ENCODE measurements at regions not wholly inside any gene's neighbourhood (a gene's known extent, or its start where the extent isn't known, plus 50 kb on each side); places are given as distances from the start of the nearest gene placed in this dataset.

DNA sequence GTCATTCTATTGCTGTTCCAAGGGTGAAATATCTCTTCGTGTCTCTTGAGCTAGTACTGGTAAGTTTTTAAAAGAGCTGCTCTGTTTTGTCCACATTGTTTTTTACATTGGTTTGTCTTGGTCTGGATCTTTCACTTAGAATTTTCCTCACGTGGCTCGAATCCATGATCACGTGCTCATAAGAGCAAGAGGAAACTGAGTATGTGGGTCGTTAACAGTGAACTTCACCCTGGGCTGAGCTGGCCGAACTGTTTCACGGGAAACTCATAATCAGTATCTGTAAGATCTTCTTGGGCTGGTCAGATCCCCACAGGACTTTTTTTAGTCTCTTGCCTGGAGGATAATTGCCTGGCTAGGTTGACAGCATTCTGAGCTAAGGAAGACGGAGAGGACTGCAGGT is 77.8 kb upstream of the HELT start:
- TF ChIP-seq POLR2A (IDR thresholded peaks at IDR 0.05): no peak
- TF ChIP-seq, protein P1, sequence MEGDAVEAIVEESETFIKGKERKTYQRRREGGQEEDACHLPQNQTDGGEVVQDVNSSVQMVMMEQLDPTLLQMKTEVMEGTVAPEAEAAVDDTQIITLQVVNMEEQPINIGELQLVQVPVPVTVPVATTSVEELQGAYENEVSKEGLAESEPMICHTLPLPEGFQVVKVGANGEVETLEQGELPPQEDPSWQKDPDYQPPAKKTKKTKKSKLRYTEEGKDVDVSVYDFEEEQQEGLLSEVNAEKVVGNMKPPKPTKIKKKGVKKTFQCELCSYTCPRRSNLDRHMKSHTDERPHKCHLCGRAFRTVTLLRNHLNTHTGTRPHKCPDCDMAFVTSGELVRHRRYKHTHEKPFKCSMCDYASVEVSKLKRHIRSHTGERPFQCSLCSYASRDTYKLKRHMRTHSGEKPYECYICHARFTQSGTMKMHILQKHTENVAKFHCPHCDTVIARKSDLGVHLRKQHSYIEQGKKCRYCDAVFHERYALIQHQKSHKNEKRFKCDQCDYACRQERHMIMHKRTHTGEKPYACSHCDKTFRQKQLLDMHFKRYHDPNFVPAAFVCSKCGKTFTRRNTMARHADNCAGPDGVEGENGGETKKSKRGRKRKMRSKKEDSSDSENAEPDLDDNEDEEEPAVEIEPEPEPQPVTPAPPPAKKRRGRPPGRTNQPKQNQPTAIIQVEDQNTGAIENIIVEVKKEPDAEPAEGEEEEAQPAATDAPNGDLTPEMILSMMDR (IDR thresholded peaks at IDR 0.05): no peak
- no peaks in the 10 kb centered on the region for H3K9me3 ChIP-seq
- no peaks in the 10 kb centered on the region for H3K27me3 ChIP-seq
- H3K36me3 ChIP-seq: no peaks in the 10 kb centered on the region
- H3K4me1 ChIP-seq: peaks cover 0 to 13% (median 3%) of the 10 kb centered on the region in 4 donors
- no peak for DNase-seq
- no peak for ATAC-seq
- WGBS (ENCODE audit: insufficient coverage, low coverage, low lambda C conversion rate, missing lambda C conversion rate): 65% methylated on average over 8 of the region's 8 CpGs
- intact Hi-C loops (cut with DNase I): no loop called here
- H3K4me3 ChIP-seq: no peak overlapping the region
- H3K27ac ChIP-seq: no peak overlapping the region

DNA sequence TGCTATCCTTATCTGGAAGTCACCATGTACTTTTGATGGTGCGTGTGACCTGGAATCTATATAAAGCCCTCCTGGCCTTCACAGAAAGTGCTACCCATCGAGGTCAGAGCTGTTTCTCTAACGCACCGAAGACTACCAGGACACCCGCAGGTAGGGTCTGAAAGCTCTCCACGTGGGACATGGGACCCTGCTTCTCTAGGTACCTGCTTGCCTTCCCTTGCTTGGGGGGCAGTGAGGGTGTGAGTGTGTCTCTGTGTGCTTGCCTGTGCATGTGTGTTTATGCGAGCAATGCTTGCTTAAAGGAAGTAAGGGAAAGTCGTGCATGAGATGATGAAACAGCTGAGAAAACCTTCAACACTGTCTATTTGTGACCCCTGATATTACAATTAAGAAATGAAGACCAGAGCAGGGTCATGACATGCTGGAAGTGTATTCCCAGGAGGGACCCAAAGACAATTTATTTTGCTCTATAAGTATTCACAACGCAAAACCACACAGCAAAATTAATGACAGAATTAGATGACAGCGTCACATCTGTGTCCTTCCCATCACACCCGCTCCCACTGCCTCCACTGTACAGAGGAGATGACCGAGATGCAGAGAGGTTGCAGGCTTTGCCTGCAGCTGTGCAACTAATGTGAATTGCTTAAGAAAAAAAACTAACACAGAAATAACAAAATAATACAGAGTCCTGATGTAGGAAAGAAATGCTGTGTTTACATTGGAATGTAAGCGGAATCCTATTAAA is 76.4 kb upstream of the HELT start:
- Histone ChIP-seq H3K27me3 (no peaks in the 10 kb centered on the region), H3K4me3 (no peak overlapping the region), H3K9me3 (no peaks in the 10 kb centered on the region), H3K27ac (no peak overlapping the region), H3K36me3 (no peaks in the 10 kb centered on the region), H3K4me1 (peaks cover 0 to 10% (median 2%) of the 10 kb centered on the region in 4 donors)
- 84% methylated on average over 12 of the region's 13 CpGs for WGBS (ENCODE audit: insufficient coverage, low coverage, low lambda C conversion rate, missing lambda C conversion rate)
- ATAC-seq: no peak
- DNase-seq: no peak
- intact Hi-C loops (cut with DNase I): no loop called here
- TF ChIP-seq POLR2A (IDR thresholded peaks at IDR 0.05): no peak
- TF ChIP-seq, protein P1 (IDR thresholded peaks at IDR 0.05): no peak

DNA sequence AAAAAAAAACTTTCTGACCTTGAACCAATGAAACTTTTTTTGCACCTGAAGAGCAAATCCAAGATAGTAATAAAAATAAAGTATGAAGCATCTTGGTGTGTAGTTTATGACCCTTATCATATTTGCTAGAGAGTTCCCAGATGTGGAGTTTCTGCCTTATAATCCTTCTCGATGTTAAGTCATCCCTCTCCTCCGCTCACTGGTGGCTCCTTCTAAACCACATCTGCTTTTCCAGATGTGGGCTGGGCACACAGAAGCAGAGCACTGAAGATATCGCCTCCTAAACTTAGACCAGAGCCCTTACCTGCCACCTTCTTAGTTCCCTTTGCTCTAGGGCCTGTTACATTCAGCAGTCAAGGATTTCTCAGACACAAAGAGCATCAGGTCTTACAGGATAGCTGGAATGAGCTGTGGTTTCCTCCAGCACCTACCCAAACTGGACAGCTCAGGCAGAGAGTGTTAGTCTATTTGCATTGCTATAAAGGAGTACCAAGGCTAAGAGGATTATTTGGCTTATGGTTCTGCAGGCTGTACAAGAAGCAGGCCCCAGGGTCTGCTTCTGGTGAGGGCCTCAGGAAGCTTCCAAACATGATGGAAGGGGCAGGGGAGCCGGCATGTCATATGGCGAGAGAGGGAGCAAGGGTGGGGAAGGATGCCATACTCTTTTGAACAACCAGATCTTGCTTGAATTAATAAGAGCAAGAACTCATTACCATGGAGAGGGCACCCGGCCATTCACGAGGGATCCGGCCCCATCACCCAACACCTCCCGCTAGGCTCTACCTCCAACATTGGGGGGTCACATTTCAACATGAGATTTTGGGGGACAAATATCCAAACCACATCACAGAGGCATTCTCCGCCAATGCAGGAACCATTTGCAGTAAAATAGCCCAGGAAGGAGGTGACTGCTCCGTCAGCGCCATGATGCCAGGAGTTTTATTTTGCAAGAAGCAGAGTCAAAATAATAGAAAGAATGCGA is 75.6 kb upstream of the HELT start:
- TF ChIP-seq POLR2A (IDR thresholded peaks at IDR 0.05): no peak
- TF ChIP-seq, protein P1 (IDR thresholded peaks at IDR 0.05): no peak
- ATAC-seq: no peak
- H3K4me1 ChIP-seq: peaks cover 0 to under 1% (median 0%) of the 10 kb centered on the region in 4 donors
- no peaks in the 10 kb centered on the region for H3K9me3 ChIP-seq
- no peaks in the 10 kb centered on the region for H3K27me3 ChIP-seq
- 96% methylated on average over 12 of the region's 13 CpGs for WGBS (ENCODE audit: insufficient coverage, low coverage, low lambda C conversion rate, missing lambda C conversion rate)
- no peak for DNase-seq
- H3K36me3 ChIP-seq: no peaks in the 10 kb centered on the region
- intact Hi-C loops (cut with DNase I): no loop called here
- H3K27ac ChIP-seq: no peak overlapping the region
- H3K4me3 ChIP-seq: no peak overlapping the region

DNA sequence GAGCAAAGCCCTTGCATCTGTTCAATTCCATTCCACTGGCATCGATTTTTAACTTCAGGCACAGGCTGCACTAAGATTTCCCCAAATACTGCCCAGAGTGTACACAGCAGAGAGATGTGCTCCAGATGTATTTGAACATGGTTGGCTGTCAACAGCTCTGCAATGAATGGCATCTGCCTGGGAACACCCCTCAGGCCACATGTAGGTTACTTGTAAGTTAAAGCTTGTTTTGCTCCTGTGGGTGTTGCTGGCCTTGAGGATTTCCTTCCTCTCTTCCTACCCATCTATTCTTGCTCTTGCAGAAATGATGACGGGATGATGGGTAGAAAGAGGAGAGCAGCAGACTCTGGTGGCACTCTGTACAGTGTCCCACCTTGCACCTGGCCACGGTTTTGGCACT is 69.3 kb upstream of the HELT start:
- TF ChIP-seq POLR2A (IDR thresholded peaks at IDR 0.05): no peak
- TF ChIP-seq, protein P1 (IDR thresholded peaks at IDR 0.05): no peak
- Histone ChIP-seq H3K4me1 (peaks cover 0 to 11% (median 3%) of the 10 kb centered on the region in 4 donors), H3K27me3 (no peaks in the 10 kb centered on the region), H3K27ac (no peak overlapping the region), H3K4me3 (no peak overlapping the region), H3K36me3 (no peaks in the 10 kb centered on the region), H3K9me3 (no peaks in the 10 kb centered on the region)
- ATAC-seq (peak in 3 of 4 donors; percentile 15 to 47 (median 28)), DNase-seq (peak in 1 of 3 donors; percentile 24)
- intact Hi-C loops (cut with DNase I): no loop called here
- 57% methylated on average over 1 of the region's 3 CpGs for WGBS (ENCODE audit: insufficient coverage, low coverage, low lambda C conversion rate, missing lambda C conversion rate)
